ENCODE measurements at regions not wholly inside any gene's neighbourhood (a gene's known extent, or its start where the extent isn't known, plus 50 kb on each side); places are given as distances from the start of the nearest gene placed in this dataset.

- TF ChIP-seq CTCF (IDR thresholded peaks at IDR 0.05; ENCODE audit: borderline replicate concordance, control extremely low read depth, extremely low read depth, insufficient read depth, missing control alignments): no peak
- no peak for DNase-seq (ENCODE audit: low spot score)
These were observed 368.2 kb downstream of the BTG1 start for GRCh38 chr12:91777268-91777992.

DNA sequence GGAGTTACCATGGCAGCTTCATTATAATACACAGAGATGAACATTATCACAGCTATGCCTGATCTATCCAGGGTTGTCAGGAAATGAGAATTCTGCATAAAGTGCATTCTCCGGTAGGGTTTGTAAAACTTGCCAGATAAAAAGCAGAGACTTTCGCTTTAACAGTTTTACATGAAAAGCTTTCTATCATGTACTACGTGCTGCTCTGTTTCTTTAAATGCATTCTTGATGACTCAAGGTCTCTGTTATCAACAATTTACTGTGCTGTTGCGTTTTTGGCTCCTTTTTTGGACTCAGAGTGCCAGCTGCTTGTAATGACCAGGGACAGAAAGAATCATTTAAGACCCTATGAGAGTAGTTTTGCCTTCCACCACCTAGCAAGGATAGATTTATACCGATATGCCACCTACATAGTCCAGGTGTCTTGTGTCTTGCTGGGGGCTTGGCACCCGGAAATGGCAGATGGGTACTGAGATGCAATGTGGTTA lies 371.2 kb downstream of the BTG1 start:
- in situ Hi-C loops (cut with MboI; ENCODE audit: low sequenced_read_pairs, unreplicated experiment): no loop called here
- no peak for DNase-seq (ENCODE audit: low spot score)
- no peak for TF ChIP-seq CTCF (IDR thresholded peaks at IDR 0.05; ENCODE audit: borderline replicate concordance, control extremely low read depth, extremely low read depth, insufficient read depth, missing control alignments)

More at GRCh38 chr12:91777268-91777992, 368.2 kb downstream of the BTG1 start:
- in situ Hi-C loops (cut with MboI; ENCODE audit: low sequenced_read_pairs, unreplicated experiment): no loop called here

- TF ChIP-seq CTCF (IDR thresholded peaks at IDR 0.05; ENCODE audit: borderline replicate concordance, control extremely low read depth, extremely low read depth, insufficient read depth, missing control alignments): no peak
- no peak for DNase-seq (ENCODE audit: low spot score)
- in situ Hi-C loops (cut with MboI; ENCODE audit: low sequenced_read_pairs, unreplicated experiment): no loop called here
These were observed 371.8 kb downstream of the BTG1 start for GRCh38 chr12:91773749-91774429.

DNA sequence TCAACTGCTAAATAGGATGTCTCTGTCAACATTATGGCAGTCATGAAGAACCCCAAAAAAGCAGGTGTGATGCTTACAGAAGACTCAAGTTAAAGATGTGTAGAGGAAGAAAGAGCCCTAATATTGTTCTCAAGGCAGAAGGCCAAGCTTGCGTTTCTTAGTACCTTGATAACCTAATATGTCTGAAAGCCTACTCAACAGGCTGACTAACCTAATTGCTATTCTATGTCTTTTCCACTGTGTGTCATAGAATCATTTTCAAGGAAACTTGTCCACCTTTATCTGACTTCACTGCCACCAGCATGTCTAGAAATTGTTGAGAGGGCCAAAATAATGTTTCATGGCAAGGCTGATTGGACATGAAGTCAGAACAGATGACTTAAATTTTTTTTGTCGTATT lies 373.2 kb downstream of the BTG1 start:
- no peak for TF ChIP-seq CTCF (IDR thresholded peaks at IDR 0.05; ENCODE audit: borderline replicate concordance, control extremely low read depth, extremely low read depth, insufficient read depth, missing control alignments)
- in situ Hi-C loops (cut with MboI; ENCODE audit: low sequenced_read_pairs, unreplicated experiment): no loop called here
- no peak for DNase-seq (ENCODE audit: low spot score)

GRCh38 chr12:91769736-91770135 lies 375.9 kb downstream of the BTG1 start:
- in situ Hi-C loops (cut with MboI; ENCODE audit: low sequenced_read_pairs, unreplicated experiment): no loop called here
- TF ChIP-seq CTCF (IDR thresholded peaks at IDR 0.05; ENCODE audit: borderline replicate concordance, control extremely low read depth, extremely low read depth, insufficient read depth, missing control alignments): no peak
- no peak for DNase-seq (ENCODE audit: low spot score)

DNA sequence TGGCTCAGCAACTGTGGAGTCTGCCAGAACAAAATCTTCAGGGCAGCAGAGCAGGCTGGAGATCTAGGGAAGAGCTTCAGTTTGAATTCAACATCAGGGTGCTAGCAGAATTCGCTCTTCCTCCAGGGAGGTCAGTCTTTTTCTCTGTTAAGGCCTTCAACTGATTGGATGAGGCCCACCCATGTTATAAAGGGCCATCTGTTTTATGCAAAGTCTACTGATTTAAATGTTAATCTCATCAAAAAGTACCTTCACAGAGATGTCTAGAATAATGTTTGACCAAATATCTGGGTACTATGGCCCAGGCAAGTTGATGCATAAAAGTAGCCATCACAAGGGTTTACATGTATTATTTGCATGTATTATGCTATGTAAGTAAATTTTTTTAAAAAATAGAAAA lies 378.4 kb downstream of the BTG1 start:
- in situ Hi-C loops (cut with MboI; ENCODE audit: low sequenced_read_pairs, unreplicated experiment): no loop called here
- DNase-seq (ENCODE audit: low spot score): no peak
- no peak for TF ChIP-seq CTCF (IDR thresholded peaks at IDR 0.05; ENCODE audit: borderline replicate concordance, control extremely low read depth, extremely low read depth, insufficient read depth, missing control alignments)

Measured in GM13976 (cell line).